ENCODE measurements at regions not wholly inside any gene's neighbourhood (a gene's known extent, or its start where the extent isn't known, plus 50 kb on each side); places are given as distances from the start of the nearest gene placed in this dataset.

- TF ChIP-seq ATF2 (IDR thresholded peaks at IDR 0.05; ENCODE audit: low read length) = no peak
- no peak for TF ChIP-seq BMI1 (IDR thresholded peaks at IDR 0.05; ENCODE audit: borderline replicate concordance)
These were observed 281.2 kb upstream of the AGTR2 start (continued) for GRCh38 chrX:115889121-115889890.

GRCh38 chrX:115892056-115892708 is 278.4 kb upstream of the AGTR2 start:
- Histone ChIP-seq H3K9me3 (replicated peaks; ENCODE audit: control insufficient read depth, insufficient read depth, low read length) (no peaks in the 10 kb centered on the region; the same call in 2 of the 3 replicates), H3K27me3 (replicated peaks in 1 of 2; ENCODE audit: control insufficient read depth in 2 of 2, insufficient read depth in 2 of 2, low read length in 1 of 2) (no peaks in the 10 kb centered on the region), H3K9ac (ENCODE audit: control insufficient read depth, insufficient read depth, low read length) (no peak overlapping the region; the same call in 1 of the 2 replicates), H3K4me1 (ENCODE audit: control insufficient read depth, insufficient read depth, low read length) (peaks cover 6% of the 10 kb centered on the region; the same call in 1 of the 2 replicates), H3K36me3 (ENCODE audit: control insufficient read depth in 2 of 2, insufficient read depth in 2 of 2, low read length in 1 of 2) (no peaks in the 10 kb centered on the region), H3K27ac (ENCODE audit: control insufficient read depth, insufficient read depth) (no peak overlapping the region), H4K20me1 (ENCODE audit: control insufficient read depth, insufficient read depth) (no peaks in the 10 kb centered on the region), H3K4me3 (no peak overlapping the region), H3K79me2 (ENCODE audit: control insufficient read depth, insufficient read depth, low read length) (no peaks in the 10 kb centered on the region), H3K4me2 (ENCODE audit: control insufficient read depth, insufficient read depth) (peak overlapping the region; percentile 60; the same call in 1 of the 2 replicates), H2AFZ (ENCODE audit: control insufficient read depth, low read depth, low read length) (peak overlapping the region; percentile 74)
- POLR2A ChIA-PET = no interaction called here
- WGBS (ENCODE audit: insufficient coverage, insufficient replicate concordance, low lambda C conversion rate, missing lambda C conversion rate) = 79% methylated on average over 7 of the region's 7 CpGs
- ATAC-seq (no peak), FAIRE-seq (no peak), DNase-seq (ENCODE audit: low read depth, low spot score) (no peak)
- CTCF ChIA-PET = no interaction called here
- in situ Hi-C loops (cut with MboI) (no loop called here), intact Hi-C loops (cut with micrococcal nuclease; ENCODE audit: unreplicated experiment) (no loop called here)
- BruUV-seq (replicated peaks) = no TSS peak
- SMC1A ChIA-PET (ENCODE audit: uncharacterized antibody, unreplicated experiment) = interaction anchor here (2.0 kb wide), 1 partner anchor 56 kb away, joined by 5 read pairs; no protein-coding TSS in a partner anchor
- RAD21 ChIA-PET (ENCODE audit: unreplicated experiment) = interaction anchor here (0.9 kb wide), 1 partner anchor 49 kb away, joined by 3 read pairs; no protein-coding TSS in a partner anchor
- TF ChIP-seq PKNOX1 (IDR thresholded peaks at IDR 0.05) (no peak), CEBPZ (IDR thresholded peaks at IDR 0.05; ENCODE audit: low read depth, low read length) (no peak), CHD2 (IDR thresholded peaks at IDR 0.05; ENCODE audit: borderline replicate concordance, low read depth, low read length) (no peak), ATF2 (IDR thresholded peaks at IDR 0.05; ENCODE audit: low read length) (no peak), TARDBP (IDR thresholded peaks at IDR 0.05; ENCODE audit: borderline replicate concordance) (no peak), NFYB (IDR thresholded peaks at IDR 0.05; ENCODE audit: insufficient read depth, low read depth, low read length) (no peak), PAX8 (IDR thresholded peaks at IDR 0.05) (no peak)

Measured in GM12878 (cell line).